A673 (cell line): ENCODE measurements at regions not wholly inside any gene's neighbourhood (a gene's known extent, or its start where the extent isn't known, plus 50 kb on each side); places are given as distances from the start of the nearest gene placed in this dataset.

Source experiments
- BruUV-seq: library from RNA; stranded (reverse); fragments of 400-500 nt; replicated peaks from 2 replicates; lab custom pipeline; 2021; lab: Mats Ljungman, UMichigan
- CTCF ChIA-PET: fragments of 300-600 bp; sonication (Branson Sonifier 250); formaldehyde crosslinking; loops from one replicate; lab custom pipeline; 2022; ENCODE audit warnings: antibody characterized with exemption; lab: Charles Lee
- POLR2A ChIA-PET: fragments of 300-600 bp; sonication (Branson Sonifier 250); formaldehyde crosslinking; loops from one replicate; lab custom pipeline; 2022; ENCODE audit warnings: antibody characterized with exemption; ENCODE audit not compliant: low non-redundant PET; lab: Charles Lee
- DNase-seq: peaks from one replicate; pipeline ENCODE4 v3.0.0-alpha.2; 2015; ENCODE audit warnings: low spot score
- H3K27ac ChIP-seq: fragments of 200-600 bp; sonication (generic); 2 replicates; pipeline ENCODE4 v1.5.1; 2016; ENCODE audit warnings: mixed run types, low read depth, mild to moderate bottlenecking, mixed read lengths, antibody characterized with exemption, low read length; ENCODE audit not compliant: poor library complexity, severe bottlenecking
- H3K27me3 ChIP-seq: fragments of 200-600 bp; sonication (generic); replicated peaks from 2 replicates; pipeline ENCODE4 v1.6.1; 2017; ENCODE audit warnings: mixed run types, low read depth, mild to moderate bottlenecking, mixed read lengths, antibody characterized with exemption, low read length; ENCODE audit not compliant: insufficient read depth, poor library complexity
- H3K36me3 ChIP-seq: fragments of 200-600 bp; sonication (generic); 2 replicates; pipeline ENCODE4 v1.6.1; 2016; ENCODE audit warnings: mixed run types, mild to moderate bottlenecking, mixed read lengths, antibody characterized with exemption, low read length; ENCODE audit not compliant: insufficient read depth, poor library complexity, severe bottlenecking
- H3K4me1 ChIP-seq: fragments of 200-600 bp; sonication (generic); 2 replicates; pipeline ENCODE4 v1.6.1; 2017; ENCODE audit warnings: mixed run types, mild to moderate bottlenecking, mixed read lengths, antibody characterized with exemption, low read length; ENCODE audit not compliant: insufficient read depth, poor library complexity, severe bottlenecking
- H3K4me3 ChIP-seq: fragments of 200-600 bp; sonication (generic); 2 replicates; pipeline ENCODE4 v1.5.1; 2016; ENCODE audit warnings: low read depth, mixed run types, mild to moderate bottlenecking, mixed read lengths, low read length; ENCODE audit not compliant: poor library complexity, severe bottlenecking
- H3K9me3 ChIP-seq: fragments of 200-600 bp; sonication (generic); 2 replicates; pipeline ENCODE4 v1.6.1; 2016; ENCODE audit warnings: mixed run types, low read depth, mild to moderate bottlenecking, mixed read lengths, antibody characterized with exemption, low read length; ENCODE audit not compliant: poor library complexity, severe bottlenecking
- EZH2 ChIP-seq: fragments of 200-600 bp; sonication (generic); IDR thresholded peaks from 2 replicates; pipeline ENCODE4 v1.6.1; 2017; ENCODE audit warnings: borderline replicate concordance, low read depth, mild to moderate bottlenecking, mixed read lengths, antibody characterized with exemption, low read length; ENCODE audit not compliant: poor library complexity, severe bottlenecking
- intact Hi-C: fragments of 100-400 bp; cut with micrococcal nuclease; formaldehyde crosslinking; loops from one replicate; pipeline ENCODE4 v1.10.0; 2022; ENCODE audit not compliant: unreplicated experiment
- TF ChIP-seq, protein P1 (sequence below): fragments of 300-800, 200-600 bp; sonication (generic); conservative IDR thresholded peaks from 2 replicates; pipeline ENCODE4 v1.5.1; 2017; ENCODE audit warnings: low read depth, mild to moderate bottlenecking, antibody characterized with exemption, low read length, moderate library complexity, mixed read lengths

- Histone ChIP-seq H3K27ac (no peak overlapping the region), H3K4me1 (no peaks in the 10 kb centered on the region), H3K9me3 (no peaks in the 10 kb centered on the region), H3K27me3 (peaks cover 3% of the 10 kb centered on the region), H3K36me3 (no peaks in the 10 kb centered on the region), H3K4me3 (no peak overlapping the region)
- ChIA-PET CTCF (no interaction called here), POLR2A (no interaction called here)
- TF ChIP-seq, protein P1, sequence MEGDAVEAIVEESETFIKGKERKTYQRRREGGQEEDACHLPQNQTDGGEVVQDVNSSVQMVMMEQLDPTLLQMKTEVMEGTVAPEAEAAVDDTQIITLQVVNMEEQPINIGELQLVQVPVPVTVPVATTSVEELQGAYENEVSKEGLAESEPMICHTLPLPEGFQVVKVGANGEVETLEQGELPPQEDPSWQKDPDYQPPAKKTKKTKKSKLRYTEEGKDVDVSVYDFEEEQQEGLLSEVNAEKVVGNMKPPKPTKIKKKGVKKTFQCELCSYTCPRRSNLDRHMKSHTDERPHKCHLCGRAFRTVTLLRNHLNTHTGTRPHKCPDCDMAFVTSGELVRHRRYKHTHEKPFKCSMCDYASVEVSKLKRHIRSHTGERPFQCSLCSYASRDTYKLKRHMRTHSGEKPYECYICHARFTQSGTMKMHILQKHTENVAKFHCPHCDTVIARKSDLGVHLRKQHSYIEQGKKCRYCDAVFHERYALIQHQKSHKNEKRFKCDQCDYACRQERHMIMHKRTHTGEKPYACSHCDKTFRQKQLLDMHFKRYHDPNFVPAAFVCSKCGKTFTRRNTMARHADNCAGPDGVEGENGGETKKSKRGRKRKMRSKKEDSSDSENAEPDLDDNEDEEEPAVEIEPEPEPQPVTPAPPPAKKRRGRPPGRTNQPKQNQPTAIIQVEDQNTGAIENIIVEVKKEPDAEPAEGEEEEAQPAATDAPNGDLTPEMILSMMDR: no peak
- TF ChIP-seq EZH2: no peak
- no peak for DNase-seq
- no TSS peak for BruUV-seq
- intact Hi-C loops: loop anchor here (5.0 kb wide), 1 partner anchor 104 kb away; no protein-coding TSS in a partner anchor
Observed at GRCh38 chr4:154911608-154912098, 130.6 kb downstream of the RBM46 start.

DNA sequence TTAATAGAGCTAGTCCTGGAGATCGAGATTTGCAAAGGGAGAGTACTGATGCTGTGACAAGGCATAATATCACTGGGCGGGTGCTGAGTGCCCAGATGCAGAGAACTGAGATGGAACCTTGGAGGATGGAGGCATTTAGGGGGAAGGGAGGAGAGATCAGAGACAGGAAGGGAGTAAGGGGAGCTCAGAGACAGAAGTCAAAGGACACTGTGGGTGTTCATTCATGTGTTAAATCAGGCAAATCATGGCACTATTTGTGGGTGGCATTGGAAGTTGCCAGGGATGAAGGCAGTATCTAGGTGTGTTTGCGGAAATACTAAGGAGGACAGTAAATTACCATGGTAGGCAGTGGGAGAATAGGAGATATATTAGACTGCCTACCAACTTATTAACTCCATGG, 135.0 kb downstream of the RBM46 start:
- intact Hi-C loops: no loop called here
- DNase-seq: no peak
- H3K4me3 ChIP-seq: no peak overlapping the region
- H3K36me3 ChIP-seq: no peaks in the 10 kb centered on the region
- H3K27me3 ChIP-seq: peaks cover 3% of the 10 kb centered on the region
- ChIA-PET CTCF (no interaction called here), POLR2A (no interaction called here)
- no peaks in the 10 kb centered on the region for H3K4me1 ChIP-seq
- BruUV-seq: no TSS peak
- TF ChIP-seq, protein P1: no peak
- no peak for TF ChIP-seq EZH2
- no peak overlapping the region for H3K27ac ChIP-seq
- H3K9me3 ChIP-seq: no peaks in the 10 kb centered on the region

DNA sequence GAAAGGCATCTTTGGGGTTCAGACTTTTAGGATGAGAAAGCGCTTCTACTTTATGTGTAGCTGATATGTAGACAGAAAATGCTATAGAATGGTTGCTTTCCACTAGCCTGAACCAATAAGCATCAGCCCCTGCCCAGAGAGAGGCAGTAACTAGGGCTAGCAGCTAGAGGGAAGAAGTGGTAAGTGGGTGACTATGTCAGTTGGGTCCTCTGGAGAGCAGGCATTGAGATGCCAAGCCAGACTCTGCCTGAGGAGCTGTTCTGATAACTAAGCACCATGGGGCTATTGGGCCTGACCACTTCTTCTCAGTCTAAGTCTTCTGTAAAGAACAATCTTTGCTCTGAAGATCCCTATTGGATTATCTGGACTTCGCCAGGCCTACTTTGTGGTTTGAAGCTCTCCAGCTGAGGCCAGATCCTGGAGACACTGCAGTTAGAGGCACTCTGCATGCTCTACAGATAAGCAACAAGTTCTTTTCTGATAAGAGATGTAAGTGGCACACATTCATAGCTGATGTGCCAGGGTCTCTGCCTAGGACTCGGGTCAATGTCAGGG, 146.1 kb downstream of the RBM46 start:
- intact Hi-C loops: loop anchor here (5.0 kb wide), 1 partner anchor 300 kb away; no protein-coding TSS in a partner anchor
- TF ChIP-seq EZH2: no peak
- TF ChIP-seq, protein P1: no peak
- BruUV-seq: no TSS peak

More for the DNA sequence above, 146.1 kb downstream of the RBM46 start:
- Histone ChIP-seq H3K27ac (no peak overlapping the region), H3K9me3 (no peaks in the 10 kb centered on the region), H3K4me3 (no peak overlapping the region), H3K36me3 (no peaks in the 10 kb centered on the region), H3K4me1 (no peaks in the 10 kb centered on the region), H3K27me3 (peaks cover 5% of the 10 kb centered on the region)
- POLR2A ChIA-PET: no interaction called here
- no peak for DNase-seq
- CTCF ChIA-PET: no interaction called here
